Endodermal cell (in vitro differentiated cells): ENCODE measurements at regions not wholly inside any gene's neighbourhood (a gene's known extent, or its start where the extent isn't known, plus 50 kb on each side); places are given as distances from the start of the nearest gene placed in this dataset.

ENCODE experiments used
- DNase-seq: peaks from one replicate; pipeline ENCODE4 v3.0.0-alpha.2; 2017
- H3K27ac ChIP-seq: 2 replicates; pipeline ENCODE4 v1.5.1; 2013; ENCODE audit warnings: mild to moderate bottlenecking, low read depth, low read length, moderate library complexity
- H3K27me3 ChIP-seq: 2 replicates; pipeline ENCODE4 v1.6.1; 2013; ENCODE audit warnings: mild to moderate bottlenecking, low read length, moderate library complexity; ENCODE audit not compliant: insufficient read depth, control insufficient read depth, poor library complexity, severe bottlenecking
- H3K36me3 ChIP-seq: 2 replicates; pipeline ENCODE4 v1.7.0; 2013; ENCODE audit warnings: mild to moderate bottlenecking, low read length, moderate library complexity; ENCODE audit not compliant: control insufficient read depth, insufficient read depth
- H3K4me1 ChIP-seq: one replicate; pipeline ENCODE4 v1.7.0; 2013; ENCODE audit warnings: low read length; ENCODE audit not compliant: control insufficient read depth, insufficient read depth
- H3K4me3 ChIP-seq: 2 replicates; pipeline ENCODE4 v1.5.1; 2013; ENCODE audit warnings: mild to moderate bottlenecking, low read length, moderate library complexity
- H3K9ac ChIP-seq: 2 replicates; pipeline ENCODE4 v1.6.1; 2013; ENCODE audit warnings: mild to moderate bottlenecking, low read length, moderate library complexity; ENCODE audit not compliant: poor library complexity, severe bottlenecking; ENCODE audit errors: extremely low read depth
- H3K9me3 ChIP-seq: 2 replicates; pipeline ENCODE4 v1.6.1; 2013; ENCODE audit warnings: mild to moderate bottlenecking, low read length, moderate library complexity; ENCODE audit not compliant: control insufficient read depth
- H3K27ac Mint-ChIP-seq: 2 replicates; pipeline ENCODE4 v1.8.0; 2020; ENCODE audit warnings: mixed read lengths
- H3K27me3 Mint-ChIP-seq: 2 replicates; pipeline ENCODE4 v1.8.0; 2021; ENCODE audit warnings: mild to moderate bottlenecking, mixed read lengths; ENCODE audit not compliant: insufficient read depth
- H3K36me3 Mint-ChIP-seq: 2 replicates; pipeline ENCODE4 v1.8.0; 2020; ENCODE audit warnings: low read depth, mixed read lengths
- H3K4me1 Mint-ChIP-seq: 2 replicates; pipeline ENCODE4 v1.8.0; 2020; ENCODE audit warnings: mixed read lengths
- H3K4me3 Mint-ChIP-seq: 2 replicates; pipeline ENCODE4 v1.8.0; 2020; ENCODE audit warnings: mild to moderate bottlenecking, moderate library complexity, mixed read lengths
- H3K9me3 Mint-ChIP-seq: 2 replicates; pipeline ENCODE4 v1.8.0; 2020; ENCODE audit warnings: mild to moderate bottlenecking, mixed read lengths
- CTCF ChIP-seq: fragments of 200-600 bp; sonication (generic); conservative IDR thresholded peaks from 2 replicates; pipeline ENCODE4 v1.5.0; 2021; ENCODE audit warnings: antibody characterized with exemption, mild to moderate bottlenecking
- WGBS, 2 experiments: methylation state at CpG; one replicate each; pipeline versions ENCODE4 v1.1.5 to v1.1.7; 2013; ENCODE audit warnings: missing lambda C conversion rate in 2 of 2, mixed read lengths in 1 of 2; ENCODE audit not compliant: insufficient coverage in 1 of 2, insufficient read length in 1 of 2; 5-methylcytosine and 5-hydroxymethylcytosine counted together

DNA sequence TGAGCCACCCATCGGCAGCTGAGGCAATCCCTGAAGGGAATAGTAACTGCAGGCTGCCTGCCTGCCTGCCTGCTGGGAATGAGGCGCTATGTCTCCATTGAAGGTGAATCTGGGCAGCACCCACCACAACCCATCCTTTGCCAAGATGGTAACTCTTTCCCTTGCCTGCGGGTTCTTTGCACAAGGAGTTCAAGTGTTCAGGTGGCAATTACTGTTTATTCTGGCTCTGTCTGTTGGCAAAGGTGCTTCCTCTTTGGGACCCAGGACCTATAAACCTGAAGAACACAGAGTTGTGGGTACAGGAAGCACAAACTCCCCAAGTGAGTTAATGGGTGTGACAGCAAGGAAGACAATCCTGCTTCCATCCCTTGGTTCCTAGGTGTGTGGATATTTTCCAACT is 448.1 kb upstream of the ZNF507 start:
- H3K4me1 ChIP-seq, result no peaks in the 10 kb centered on the region
- no peaks in the 10 kb centered on the region for H3K9me3 ChIP-seq
- Mint-ChIP-seq H3K9me3 (peaks cover 10% of the 10 kb centered on the region), H3K27me3 (peaks cover 45% of the 10 kb centered on the region), H3K36me3 (peaks cover 3% of the 10 kb centered on the region), H3K4me1 (peaks cover 1% of the 10 kb centered on the region), H3K4me3 (no peak overlapping the region), H3K27ac (no peak overlapping the region)
- H3K36me3 ChIP-seq, result no peaks in the 10 kb centered on the region
- DNase-seq, result no peak
- no peaks in the 10 kb centered on the region for H3K27me3 ChIP-seq
- WGBS, 2 experiments, result 90 to 100% methylated on average over 1 to 3 of the region's 3 CpGs
- H3K9ac ChIP-seq, result no peak overlapping the region
- H3K4me3 ChIP-seq, result no peak overlapping the region
- H3K27ac ChIP-seq, result no peak overlapping the region
- TF ChIP-seq CTCF, result no peak

DNA sequence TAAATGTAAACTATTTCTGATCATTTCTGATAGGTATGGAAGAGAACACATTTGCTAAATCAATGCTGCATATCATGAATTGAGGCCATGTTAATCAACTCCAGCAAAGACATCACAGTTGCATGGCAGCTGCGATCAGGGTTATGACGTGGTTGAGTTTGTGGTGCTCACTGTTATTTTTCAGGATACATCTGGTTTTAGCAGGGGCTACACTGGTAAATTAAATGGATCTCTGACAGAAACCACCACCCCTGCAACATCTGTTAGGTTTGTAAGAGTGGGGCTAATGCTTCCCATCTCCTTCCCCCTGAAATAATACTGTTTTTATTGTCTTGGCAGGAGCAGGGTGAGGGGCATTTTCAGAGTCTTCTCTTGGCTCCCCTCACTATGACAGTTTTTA is 444.4 kb upstream of the ZNF507 start:
- H3K4me1 Mint-ChIP-seq, result no peaks in the 10 kb centered on the region
- no peak overlapping the region for H3K27ac Mint-ChIP-seq
- no peak for DNase-seq
- H3K9me3 Mint-ChIP-seq, result no peaks in the 10 kb centered on the region
- Histone ChIP-seq H3K4me1 (no peaks in the 10 kb centered on the region), H3K27ac (no peak overlapping the region), H3K4me3 (no peak overlapping the region), H3K9ac (no peak overlapping the region), H3K36me3 (no peaks in the 10 kb centered on the region), H3K9me3 (no peaks in the 10 kb centered on the region), H3K27me3 (no peaks in the 10 kb centered on the region)
- peaks cover 10% of the 10 kb centered on the region for H3K27me3 Mint-ChIP-seq
- TF ChIP-seq CTCF, result no peak
- WGBS, 2 experiments, result 100% methylated on average over 2 of the region's 2 CpGs; no CpG with 5 or more reads in 1 of the 2 experiments
- no peak overlapping the region for H3K4me3 Mint-ChIP-seq
- no peaks in the 10 kb centered on the region for H3K36me3 Mint-ChIP-seq

GRCh38 chr19:31902821-31903220 is 442.6 kb upstream of the ZNF507 start:
- no peaks in the 10 kb centered on the region for H3K4me1 Mint-ChIP-seq
- H3K9ac ChIP-seq, result no peak overlapping the region
- H3K36me3 ChIP-seq, result no peaks in the 10 kb centered on the region
- no peaks in the 10 kb centered on the region for H3K27me3 Mint-ChIP-seq
- H3K4me1 ChIP-seq, result no peaks in the 10 kb centered on the region
- WGBS, 2 experiments, result 100% methylated on average over 1 of the region's 1 CpG; no CpG with 5 or more reads in 1 of the 2 experiments
- H3K4me3 Mint-ChIP-seq, result no peak overlapping the region
- H3K27ac ChIP-seq, result no peak overlapping the region
- no peak for TF ChIP-seq CTCF
- DNase-seq, result no peak
- H3K27me3 ChIP-seq, result no peaks in the 10 kb centered on the region
- no peaks in the 10 kb centered on the region for H3K9me3 Mint-ChIP-seq
- no peak overlapping the region for H3K27ac Mint-ChIP-seq
- H3K9me3 ChIP-seq, result no peaks in the 10 kb centered on the region
- H3K4me3 ChIP-seq, result no peak overlapping the region
- H3K36me3 Mint-ChIP-seq, result no peaks in the 10 kb centered on the region
